HG02678 (cell line): ENCODE measurements at regions not wholly inside any gene's neighbourhood (a gene's known extent, or its start where the extent isn't known, plus 50 kb on each side); places are given as distances from the start of the nearest gene placed in this dataset.

ENCODE experiments used
- ATAC-seq: cut with Tn5 transposase; IDR thresholded peaks from one replicate; pipeline ENCODE4 v1.9.1; 2021; ENCODE audit warnings: mild to moderate bottlenecking, moderate library complexity; ENCODE audit not compliant: unreplicated experiment

- no peak for ATAC-seq
Measured at GRCh38 chrX:149992918-149993317, 54.6 kb upstream of the EOLA2 start.

- no peak for ATAC-seq
Measured at GRCh38 chrX:149993989-149994388, 55.7 kb upstream of the EOLA2 start.

GRCh38 chrX:149996515-149996914, 58.2 kb upstream of the EOLA2 start:
- ATAC-seq = no peak

GRCh38 chrX:150005027-150005426, 66.7 kb upstream of the EOLA2 start:
- no peak for ATAC-seq

- ATAC-seq = no peak
Measured at GRCh38 chrX:150007356-150007755, 69.1 kb upstream of the EOLA2 start.

GRCh38 chrX:150012647-150013381, 74.5 kb upstream of the EOLA2 start:
- ATAC-seq = no peak

GRCh38 chrX:150014525-150014924, 76.2 kb upstream of the EOLA2 start:
- no peak for ATAC-seq

GRCh38 chrX:150017868-150018267, 79.6 kb upstream of the EOLA2 start:
- no peak for ATAC-seq

- no peak for ATAC-seq
Measured at GRCh38 chrX:150018931-150019361, 80.7 kb upstream of the EOLA2 start.

- ATAC-seq = peak; percentile 44
Measured at GRCh38 chrX:150028692-150029091, 90.4 kb upstream of the EOLA2 start.

- ATAC-seq = no peak
Measured at GRCh38 chrX:150032742-150033141, 94.5 kb upstream of the EOLA2 start.

- no peak for ATAC-seq
Measured at GRCh38 chrX:150034788-150035187, 96.5 kb upstream of the EOLA2 start.

GRCh38 chrX:150035531-150035930, 97.2 kb upstream of the EOLA2 start:
- ATAC-seq = no peak

GRCh38 chrX:150036181-150036580, 97.9 kb upstream of the EOLA2 start:
- ATAC-seq = no peak

GRCh38 chrX:150036641-150037040, 98.3 kb upstream of the EOLA2 start:
- no peak for ATAC-seq

GRCh38 chrX:150037041-150037440, 98.8 kb upstream of the EOLA2 start:
- no peak for ATAC-seq

- ATAC-seq = no peak
Measured at GRCh38 chrX:150038315-150038714, 100.0 kb upstream of the EOLA2 start.

- no peak for ATAC-seq
Measured at GRCh38 chrX:150038986-150039599, 100.8 kb upstream of the EOLA2 start.

- ATAC-seq = no peak
Measured at GRCh38 chrX:150041208-150041607, 102.9 kb upstream of the EOLA2 start.

GRCh38 chrX:150044556-150044955, 106.3 kb upstream of the EOLA2 start:
- ATAC-seq = no peak

GRCh38 chrX:150047818-150048217, 109.5 kb upstream of the EOLA2 start:
- ATAC-seq = no peak

GRCh38 chrX:150049647-150050046, 111.4 kb upstream of the EOLA2 start:
- no peak for ATAC-seq

- no peak for ATAC-seq
Measured at GRCh38 chrX:150050387-150050786, 112.1 kb upstream of the EOLA2 start.
